Astrocyte (in vitro differentiated cells and primary cell): ENCODE measurements at regions not wholly inside any gene's neighbourhood (a gene's known extent, or its start where the extent isn't known, plus 50 kb on each side); places are given as distances from the start of the nearest gene placed in this dataset.

Source experiments
- DNase-seq: peaks from one replicate; pipeline ENCODE4 v3.0.0-alpha.2; 2010; ENCODE audit warnings: low read depth
- FAIRE-seq: peaks from 2 replicates; lab custom pipeline; 2011; peaks lifted over from hg19 to GRCh38; lab: Jason Lieb, UNC
- H2AFZ ChIP-seq: 2 replicates; pipeline ENCODE4 v1.6.0; 2012; ENCODE audit warnings: low read depth, low read length, inconsistent platforms
- H3K27ac ChIP-seq: 2 replicates; pipeline ENCODE4 v1.5.1; 2011; ENCODE audit warnings: low read depth, low read length, inconsistent platforms
- H3K27me3 ChIP-seq: 2 replicates; pipeline ENCODE4 v1.6.0; 2011; ENCODE audit warnings: low read length, inconsistent platforms; ENCODE audit not compliant: insufficient read depth
- H3K36me3 ChIP-seq: 2 replicates; pipeline ENCODE4 v1.5.1; 2011; ENCODE audit warnings: low read length, inconsistent platforms; ENCODE audit not compliant: insufficient read depth
- H3K4me1 ChIP-seq: 2 replicates; pipeline ENCODE4 v1.5.1; 2011; ENCODE audit warnings: low read length, inconsistent platforms; ENCODE audit not compliant: insufficient read depth
- H3K4me2 ChIP-seq: 2 replicates; pipeline ENCODE4 v1.6.0; 2012; ENCODE audit warnings: low read length, inconsistent platforms
- H3K4me3 ChIP-seq: 2 replicates; pipeline ENCODE4 v1.5.1; 2011; ENCODE audit warnings: low read depth, mild to moderate bottlenecking, low read length, inconsistent platforms; ENCODE audit not compliant: insufficient read depth
- H3K79me2 ChIP-seq: 2 replicates; pipeline ENCODE4 v1.6.0; 2012; ENCODE audit warnings: mild to moderate bottlenecking, low read length, inconsistent platforms; ENCODE audit not compliant: insufficient read depth
- H3K9ac ChIP-seq: 2 replicates; pipeline ENCODE4 v1.6.0; 2012; ENCODE audit warnings: mild to moderate bottlenecking, low read length, inconsistent platforms
- H3K9me3 ChIP-seq: 2 replicates; pipeline ENCODE4 v1.5.1; 2012; ENCODE audit warnings: low read depth, mild to moderate bottlenecking, low read length, inconsistent platforms; ENCODE audit not compliant: insufficient read depth
- H4K20me1 ChIP-seq: 2 replicates; pipeline ENCODE4 v1.6.0; 2012; ENCODE audit warnings: low read length, inconsistent platforms; ENCODE audit not compliant: insufficient read depth
- H3K27ac Mint-ChIP-seq: one replicate; pipeline ENCODE4 v1.8.0; 2021; ENCODE audit warnings: mild to moderate bottlenecking, mixed read lengths; ENCODE audit not compliant: unreplicated experiment
- H3K27me3 Mint-ChIP-seq: one replicate; pipeline ENCODE4 v1.8.0; 2021; ENCODE audit warnings: low read depth, mixed read lengths; ENCODE audit not compliant: unreplicated experiment
- H3K36me3 Mint-ChIP-seq: one replicate; pipeline ENCODE4 v1.8.0; 2021; ENCODE audit warnings: low read depth, mixed read lengths; ENCODE audit not compliant: unreplicated experiment
- H3K4me1 Mint-ChIP-seq: one replicate; pipeline ENCODE4 v1.8.0; 2021; ENCODE audit warnings: low read depth, mixed read lengths; ENCODE audit not compliant: unreplicated experiment
- H3K4me3 Mint-ChIP-seq: one replicate; pipeline ENCODE4 v1.8.0; 2021; ENCODE audit warnings: mild to moderate bottlenecking, moderate library complexity, mixed read lengths; ENCODE audit not compliant: unreplicated experiment
- H3K9me3 Mint-ChIP-seq: one replicate; pipeline ENCODE4 v1.8.0; 2021; ENCODE audit warnings: mild to moderate bottlenecking, mixed read lengths; ENCODE audit not compliant: unreplicated experiment
- EZH2 ChIP-seq: IDR thresholded peaks from 2 replicates; pipeline ENCODE4 v1.6.1; 2012; ENCODE audit warnings: mild to moderate bottlenecking, low read length, inconsistent platforms; ENCODE audit not compliant: insufficient read depth
- TF ChIP-seq, protein P1 (sequence below): IDR thresholded peaks from 2 replicates; pipeline ENCODE4 v1.5.1; 2011; ENCODE audit warnings: low read depth, mild to moderate bottlenecking, inconsistent platforms, low read length, moderate library complexity; ENCODE audit not compliant: insufficient read depth

DNA sequence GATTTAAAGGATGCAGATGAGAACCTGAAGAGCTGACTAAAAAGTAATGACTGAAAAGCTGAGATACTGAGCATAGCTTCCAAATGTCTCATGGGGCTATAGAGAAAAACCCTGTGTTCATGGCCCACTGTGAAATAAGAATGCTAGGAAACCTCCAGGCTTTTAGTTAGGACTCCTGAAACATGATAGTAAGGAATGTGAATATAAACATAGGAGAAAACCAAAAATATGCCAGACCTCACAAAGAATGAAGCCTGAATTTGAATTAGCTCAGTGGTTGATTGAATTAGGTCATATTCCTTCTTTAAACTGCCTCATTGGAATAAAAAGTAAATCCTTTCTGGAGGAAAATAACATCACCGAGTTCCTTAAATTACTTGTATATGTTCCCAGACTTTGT is 194.5 kb upstream of the NXPH2 start:
- no peaks in the 10 kb centered on the region for H3K27me3 ChIP-seq
- H3K27ac Mint-ChIP-seq, result peak overlapping the region; percentile 99
- H3K9me3 Mint-ChIP-seq, result peaks cover 10% of the 10 kb centered on the region
- no peaks in the 10 kb centered on the region for H4K20me1 ChIP-seq
- H3K27me3 Mint-ChIP-seq, result no peaks in the 10 kb centered on the region
- DNase-seq (peak; percentile 85), FAIRE-seq (no peak)
- H3K79me2 ChIP-seq, result no peaks in the 10 kb centered on the region
- H3K9me3 ChIP-seq, result no peaks in the 10 kb centered on the region
- no peak overlapping the region for H2AFZ ChIP-seq
- peaks cover 32% of the 10 kb centered on the region for H3K4me1 Mint-ChIP-seq
- H3K27ac ChIP-seq, result peak overlapping the region; percentile 85
- H3K9ac ChIP-seq, result peak overlapping the region; percentile 65
- peaks cover 14% of the 10 kb centered on the region for H3K4me1 ChIP-seq
- H3K4me2 ChIP-seq, result peak overlapping the region; percentile 60
- no peaks in the 10 kb centered on the region for H3K36me3 Mint-ChIP-seq
- TF ChIP-seq EZH2, result no peak
- TF ChIP-seq, protein P1, sequence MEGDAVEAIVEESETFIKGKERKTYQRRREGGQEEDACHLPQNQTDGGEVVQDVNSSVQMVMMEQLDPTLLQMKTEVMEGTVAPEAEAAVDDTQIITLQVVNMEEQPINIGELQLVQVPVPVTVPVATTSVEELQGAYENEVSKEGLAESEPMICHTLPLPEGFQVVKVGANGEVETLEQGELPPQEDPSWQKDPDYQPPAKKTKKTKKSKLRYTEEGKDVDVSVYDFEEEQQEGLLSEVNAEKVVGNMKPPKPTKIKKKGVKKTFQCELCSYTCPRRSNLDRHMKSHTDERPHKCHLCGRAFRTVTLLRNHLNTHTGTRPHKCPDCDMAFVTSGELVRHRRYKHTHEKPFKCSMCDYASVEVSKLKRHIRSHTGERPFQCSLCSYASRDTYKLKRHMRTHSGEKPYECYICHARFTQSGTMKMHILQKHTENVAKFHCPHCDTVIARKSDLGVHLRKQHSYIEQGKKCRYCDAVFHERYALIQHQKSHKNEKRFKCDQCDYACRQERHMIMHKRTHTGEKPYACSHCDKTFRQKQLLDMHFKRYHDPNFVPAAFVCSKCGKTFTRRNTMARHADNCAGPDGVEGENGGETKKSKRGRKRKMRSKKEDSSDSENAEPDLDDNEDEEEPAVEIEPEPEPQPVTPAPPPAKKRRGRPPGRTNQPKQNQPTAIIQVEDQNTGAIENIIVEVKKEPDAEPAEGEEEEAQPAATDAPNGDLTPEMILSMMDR, result no peak
- H3K4me3 Mint-ChIP-seq, result peak overlapping the region; percentile 30
- no peak overlapping the region for H3K4me3 ChIP-seq
- no peaks in the 10 kb centered on the region for H3K36me3 ChIP-seq

DNA sequence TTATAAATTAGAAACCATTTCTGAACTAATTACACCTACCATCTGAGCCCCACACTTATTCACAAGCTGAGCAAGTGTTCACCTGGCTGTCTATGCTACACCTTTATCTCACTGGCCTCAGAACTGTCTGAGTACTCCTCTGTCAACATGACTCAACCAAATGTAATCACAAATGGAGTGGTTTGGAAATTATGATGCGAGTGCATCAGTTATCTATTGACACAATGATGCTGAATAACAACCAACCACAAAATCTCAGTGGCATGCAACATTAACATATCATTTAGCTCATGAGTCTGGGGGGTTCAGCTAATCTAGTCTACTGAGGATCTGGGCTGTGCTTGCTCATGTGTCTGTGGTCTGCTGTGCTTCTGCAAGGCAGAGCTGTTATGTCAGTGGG is 184.2 kb upstream of the NXPH2 start:
- H3K4me2 ChIP-seq, result no peak overlapping the region
- no peaks in the 10 kb centered on the region for H3K27me3 Mint-ChIP-seq
- no peak overlapping the region for H3K4me3 Mint-ChIP-seq
- no peak overlapping the region for H3K9ac ChIP-seq
- H3K27ac ChIP-seq, result peak overlapping the region; percentile 40
- no peaks in the 10 kb centered on the region for H3K36me3 ChIP-seq
- H3K4me3 ChIP-seq, result no peak overlapping the region
- H3K36me3 Mint-ChIP-seq, result no peaks in the 10 kb centered on the region
- no peaks in the 10 kb centered on the region for H3K9me3 Mint-ChIP-seq
- no peak overlapping the region for H2AFZ ChIP-seq
- TF ChIP-seq, protein P1, result no peak
- no peak for TF ChIP-seq EZH2
- H3K79me2 ChIP-seq, result no peaks in the 10 kb centered on the region
- no peaks in the 10 kb centered on the region for H3K4me1 ChIP-seq
- no peaks in the 10 kb centered on the region for H3K27me3 ChIP-seq
- peaks cover 9% of the 10 kb centered on the region for H3K4me1 Mint-ChIP-seq
- H3K27ac Mint-ChIP-seq, result peak overlapping the region; percentile 54
- DNase-seq (peak; percentile 24), FAIRE-seq (no peak)
- H4K20me1 ChIP-seq, result no peaks in the 10 kb centered on the region
- no peaks in the 10 kb centered on the region for H3K9me3 ChIP-seq

DNA sequence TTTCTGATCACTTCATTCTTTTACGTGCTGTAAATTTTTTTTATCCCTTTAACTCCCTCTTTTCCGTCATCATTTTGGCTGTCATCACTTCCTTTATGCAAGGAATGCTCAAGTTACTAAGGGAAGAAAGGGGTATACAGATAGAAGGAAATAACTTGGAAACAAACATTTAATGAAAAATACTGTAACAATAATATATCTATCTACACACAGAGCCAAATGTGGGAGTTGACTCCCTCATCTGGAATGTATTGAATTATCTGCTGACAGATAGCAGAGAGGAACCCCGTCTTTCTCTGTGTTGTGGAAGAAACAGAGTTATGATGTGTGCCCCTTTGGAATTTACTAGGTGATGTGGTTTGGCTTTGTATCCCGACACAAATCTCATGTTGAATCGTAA is 182.5 kb upstream of the NXPH2 start:
- H4K20me1 ChIP-seq, result no peaks in the 10 kb centered on the region
- Mint-ChIP-seq H3K9me3 (peaks cover 3% of the 10 kb centered on the region), H3K27me3 (no peaks in the 10 kb centered on the region), H3K4me3 (no peak overlapping the region), H3K4me1 (peaks cover 9% of the 10 kb centered on the region), H3K27ac (no peak overlapping the region), H3K36me3 (no peaks in the 10 kb centered on the region)
- H3K4me3 ChIP-seq, result no peak overlapping the region
- no peak overlapping the region for H2AFZ ChIP-seq
- no peaks in the 10 kb centered on the region for H3K36me3 ChIP-seq
- TF ChIP-seq, protein P1, result no peak
- no peak for TF ChIP-seq EZH2
- FAIRE-seq, result no peak
- H3K27me3 ChIP-seq, result no peaks in the 10 kb centered on the region
- H3K79me2 ChIP-seq, result no peaks in the 10 kb centered on the region
- no peak overlapping the region for H3K4me2 ChIP-seq
- H3K9me3 ChIP-seq, result no peaks in the 10 kb centered on the region
- peak; percentile 36 for DNase-seq
- H3K27ac ChIP-seq, result no peak overlapping the region
- no peaks in the 10 kb centered on the region for H3K4me1 ChIP-seq
- H3K9ac ChIP-seq, result no peak overlapping the region
